IMR-90 (cell line): ENCODE measurements at regions not wholly inside any gene's neighbourhood (a gene's known extent, or its start where the extent isn't known, plus 50 kb on each side); places are given as distances from the start of the nearest gene placed in this dataset.

Experiments
- ATAC-seq: fragments of 200-7000 bp; cut with Tn5 transposase; 2 replicates; pipeline ENCODE4 v1.9.1; 2020; ENCODE audit warnings: low read depth, mild to moderate bottlenecking, moderate library complexity
- BruUV-seq: library from RNA; stranded (reverse); fragments of 400-500 nt; replicated peaks from 2 replicates; lab custom pipeline; 2021; lab: Mats Ljungman, UMichigan
- CTCF ChIA-PET: fragments of 300-600 bp; formaldehyde crosslinking; extraction: SDS; loops from one replicate; lab custom pipeline; 2021; ENCODE audit warnings: antibody characterized with exemption; lab: Yijun Ruan, JAX
- POLR2A ChIA-PET: fragments of 300-600 bp; sonication (Branson Sonifier 250); formaldehyde crosslinking; loops from one replicate; lab custom pipeline; 2022; ENCODE audit warnings: antibody characterized with exemption; ENCODE audit not compliant: unreplicated experiment; lab: Charles Lee
- DNase-seq: peaks from one replicate; pipeline ENCODE4 v3.0.0; 2013
- H2AFZ ChIP-seq: replicated peaks from 2 replicates; pipeline ENCODE3; 2013; ENCODE audit warnings: low read length, mild to moderate bottlenecking; ENCODE audit not compliant: poor library complexity
- H2AK5ac ChIP-seq: 2 replicates; pipeline ENCODE4 v1.6.1; 2013; ENCODE audit warnings: low read depth, low read length, inconsistent platforms
- H2AK9ac ChIP-seq: replicated peaks from 2 replicates; pipeline ENCODE3; 2013; ENCODE audit warnings: mild to moderate bottlenecking, low read depth, low read length, moderate library complexity; ENCODE audit not compliant: poor library complexity
- H2BK120ac ChIP-seq: 2 replicates; pipeline ENCODE4 v1.6.1; 2013; ENCODE audit warnings: low read depth, low read length, inconsistent platforms
- H2BK15ac ChIP-seq: 3 replicates; pipeline ENCODE4 v1.6.1; 2013; ENCODE audit warnings: low read depth, low read length, inconsistent platforms
- H2BK20ac ChIP-seq: 2 replicates; pipeline ENCODE4 v1.6.1; 2013; ENCODE audit warnings: low read depth, mild to moderate bottlenecking, inconsistent platforms, low read length, moderate library complexity
- H2BK5ac ChIP-seq: 2 replicates; pipeline ENCODE4 v1.6.1; 2013; ENCODE audit warnings: mild to moderate bottlenecking, low read depth, low read length, inconsistent platforms; ENCODE audit not compliant: poor library complexity, severe bottlenecking
- H3K14ac ChIP-seq: replicated peaks from 2 replicates; pipeline ENCODE4 v1.6.1; 2013; ENCODE audit warnings: low read depth, low read length, inconsistent platforms
- H3K18ac ChIP-seq: 2 replicates; pipeline ENCODE4 v1.6.1; 2013; ENCODE audit warnings: low read depth, low read length, control low read depth
- H3K23ac ChIP-seq: 2 replicates; pipeline ENCODE4 v1.6.1; 2013; ENCODE audit warnings: low read depth, low read length, inconsistent platforms
- H3K27ac ChIP-seq: 2 replicates; pipeline ENCODE4 v1.5.1; 2013; ENCODE audit warnings: mild to moderate bottlenecking, control low read depth, low read length; ENCODE audit not compliant: insufficient read depth
- H3K27me3 ChIP-seq: 2 replicates; pipeline ENCODE4 v1.6.1; 2013; ENCODE audit warnings: low read length; ENCODE audit not compliant: control insufficient read depth, insufficient read depth
- H3K36me3 ChIP-seq: 2 replicates; pipeline ENCODE4 v1.6.1; 2013; ENCODE audit warnings: low read length, mixed read lengths; ENCODE audit not compliant: control insufficient read depth, insufficient read depth
- H3K4ac ChIP-seq: 2 replicates; pipeline ENCODE4 v1.6.1; 2013; ENCODE audit warnings: low read depth, low read length, inconsistent platforms
- H3K4me1 ChIP-seq: 2 replicates; pipeline ENCODE4 v1.6.1; 2013; ENCODE audit warnings: low read length, mixed read lengths; ENCODE audit not compliant: control insufficient read depth, insufficient read depth
- H3K4me2 ChIP-seq: 2 replicates; pipeline ENCODE4 v1.6.1; 2013; ENCODE audit warnings: low read depth, mild to moderate bottlenecking, control low read depth, low read length, moderate library complexity
- H3K4me3 ChIP-seq: 2 replicates; pipeline ENCODE4 v1.5.1; 2013; ENCODE audit warnings: low read depth, mild to moderate bottlenecking, control low read depth, low read length, moderate library complexity; ENCODE audit not compliant: insufficient read depth
- H3K56ac ChIP-seq: 2 replicates; pipeline ENCODE4 v1.6.1; 2013; ENCODE audit warnings: low read length, inconsistent platforms; ENCODE audit not compliant: insufficient read depth; ENCODE audit errors: extremely low read depth
- H3K79me1 ChIP-seq, 2 experiments: 2 replicates each; pipeline ENCODE4 v1.6.1; 2013; ENCODE audit warnings: low read length in 2 of 2, inconsistent platforms in 1 of 2, low read depth in 1 of 2
- H3K9ac ChIP-seq: 2 replicates; pipeline ENCODE4 v1.6.1; 2013; ENCODE audit warnings: low read depth, low read length, control low read depth
- H3K9me1 ChIP-seq: 2 replicates; pipeline ENCODE4 v1.6.1; 2013; ENCODE audit warnings: low read length, inconsistent platforms; ENCODE audit not compliant: insufficient read depth
- H3K9me3 ChIP-seq: 2 replicates; pipeline ENCODE4 v1.6.1; 2013; ENCODE audit warnings: low read length; ENCODE audit not compliant: control insufficient read depth, insufficient read depth
- H4K20me1 ChIP-seq: 2 replicates; pipeline ENCODE4 v1.6.1; 2013; ENCODE audit warnings: low read length, inconsistent platforms; ENCODE audit not compliant: insufficient read depth
- H4K5ac ChIP-seq: 2 replicates; pipeline ENCODE4 v1.6.1; 2013; ENCODE audit warnings: mild to moderate bottlenecking, low read depth, low read length, control low read depth
- H4K8ac ChIP-seq, 2 experiments: 2 replicates each; pipeline ENCODE4 v1.6.1; 2013; ENCODE audit warnings: low read depth in 2 of 2, low read length in 2 of 2, control low read depth in 1 of 2, inconsistent platforms in 1 of 2
- H4K91ac ChIP-seq: 2 replicates; pipeline ENCODE4 v1.6.1; 2013; ENCODE audit warnings: low read depth, low read length, inconsistent platforms; ENCODE audit not compliant: insufficient read depth
- BHLHE40 ChIP-seq: fragments of 150-350 bp; IDR thresholded peaks from 2 replicates; pipeline ENCODE4 v1.6.1; 2016; ENCODE audit warnings: mild to moderate bottlenecking, low read depth, low read length
- CHD1 ChIP-seq: IDR thresholded peaks from 2 replicates; pipeline ENCODE4 v1.6.1; 2012; ENCODE audit warnings: low read depth, low read length, improper control_type of control experiment
- CTCF ChIP-seq: conservative IDR thresholded peaks from 2 replicates; pipeline ENCODE4 v1.5.1; 2012; ENCODE audit warnings: mild to moderate bottlenecking, low read depth, low read length, improper control_type of control experiment
- ELK1 ChIP-seq: fragments of 150-350 bp; IDR thresholded peaks from 2 replicates; pipeline ENCODE4 v1.6.1; 2016; ENCODE audit warnings: low read depth, mild to moderate bottlenecking, low read length, moderate library complexity, borderline replicate concordance
- MAFK ChIP-seq: IDR thresholded peaks from 2 replicates; pipeline ENCODE4 v1.6.1; 2012; ENCODE audit warnings: low read depth, low read length, improper control_type of control experiment
- MAZ ChIP-seq: IDR thresholded peaks from 2 replicates; pipeline ENCODE4 v1.6.1; 2012; ENCODE audit warnings: low read depth, mild to moderate bottlenecking, low read length, improper control_type of control experiment, moderate library complexity, borderline replicate concordance
- MXI1 ChIP-seq: IDR thresholded peaks from 2 replicates; pipeline ENCODE4 v1.6.1; 2012; ENCODE audit warnings: low read depth, mild to moderate bottlenecking, low read length, moderate library complexity, borderline replicate concordance
- NFE2L2 ChIP-seq: fragments of 150-350 bp; IDR thresholded peaks from 2 replicates; pipeline ENCODE4 v1.6.1; 2016; ENCODE audit warnings: low read depth, mild to moderate bottlenecking, low read length
- RFX5 ChIP-seq: IDR thresholded peaks from 2 replicates; pipeline ENCODE4 v1.8.0; 2012; ENCODE audit warnings: low read depth, mild to moderate bottlenecking, low read length, moderate library complexity
- USF2 ChIP-seq: fragments of 150-350 bp; IDR thresholded peaks from 2 replicates; pipeline ENCODE4 v1.6.1; 2017; ENCODE audit warnings: mild to moderate bottlenecking, antibody characterized with exemption, low read length, low read depth
- WGBS, 2 experiments: methylation state at CpG; one replicate each; pipeline versions ENCODE4 v1.1.5 to v1.1.7; 2013; ENCODE audit warnings: missing lambda C conversion rate in 2 of 2; ENCODE audit not compliant: insufficient read length in 1 of 2; ENCODE audit errors: extremely low coverage in 2 of 2; 5-methylcytosine and 5-hydroxymethylcytosine counted together
- dilution Hi-C: fragments of 300-500 bp; cut with HindIII; formaldehyde crosslinking; loops from one replicate; pipeline ENCODE4 v1.14.3; 2018; ENCODE audit warnings: low sequenced_read_pairs; ENCODE audit not compliant: unreplicated experiment
- in situ Hi-C: fragments of 300-500 bp; cut with MboI; formaldehyde crosslinking; loops from 3 replicates; pipeline ENCODE4 v1.14.3; 2019; ENCODE audit warnings: low sequenced_read_pairs, inconsistent platforms, mixed read lengths
- intact Hi-C: fragments of 100-400 bp; cut with micrococcal nuclease; formaldehyde crosslinking; loops from 2 replicates; pipeline ENCODE4 v1.10.0; 2022

- WGBS, 2 experiments = no CpG with 5 or more reads among the region's 1 CpG
- no peak overlapping the region for H2BK20ac ChIP-seq
- intact Hi-C loops (no loop called here), in situ Hi-C loops (no loop called here), dilution Hi-C loops (no loop called here)
- no peak overlapping the region for H2AK5ac ChIP-seq
- H4K91ac ChIP-seq = no peak overlapping the region
- TF ChIP-seq MAZ (no peak), CHD1 (no peak), RFX5 (no peak), USF2 (no peak), BHLHE40 (no peak), CTCF (no peak), ELK1 (no peak), NFE2L2 (no peak), MAFK (no peak), MXI1 (no peak)
- H3K4ac ChIP-seq = no peak overlapping the region
- no peak overlapping the region for H3K18ac ChIP-seq
- H3K9ac ChIP-seq = no peak overlapping the region
- H4K5ac ChIP-seq = no peak overlapping the region
- no peak for DNase-seq
- H4K20me1 ChIP-seq = no peaks in the 10 kb centered on the region
- ChIA-PET CTCF (no interaction called here), POLR2A (no interaction called here)
- no peak overlapping the region for H2BK120ac ChIP-seq
- no peak overlapping the region for H2BK5ac ChIP-seq
- H3K4me1 ChIP-seq = no peaks in the 10 kb centered on the region
- H3K4me2 ChIP-seq = no peak overlapping the region
- no peaks in the 10 kb centered on the region for H3K79me1 ChIP-seq
- no peak for ATAC-seq
- no peak overlapping the region for H2BK15ac ChIP-seq
- no peak overlapping the region for H3K56ac ChIP-seq
- no peaks in the 10 kb centered on the region for H3K27me3 ChIP-seq
- H3K23ac ChIP-seq = no peak overlapping the region
- no peak overlapping the region for H2AFZ ChIP-seq
- H3K9me1 ChIP-seq = no peaks in the 10 kb centered on the region
- H3K4me3 ChIP-seq = no peak overlapping the region
- no peaks in the 10 kb centered on the region for H3K36me3 ChIP-seq
- H3K9me3 ChIP-seq = no peaks in the 10 kb centered on the region
- no TSS peak for BruUV-seq
- H2AK9ac ChIP-seq = no peak overlapping the region
- no peak overlapping the region for H3K14ac ChIP-seq
- no peak overlapping the region for H3K27ac ChIP-seq
- H4K8ac ChIP-seq = no peak overlapping the region
Measured at GRCh38 chr4:43435291-43435690, 542.8 kb downstream of the GRXCR1 start.
